Esophagus squamous epithelium (tissue), 5 donors: ENCODE measurements at regions not wholly inside any gene's neighbourhood (a gene's known extent, or its start where the extent isn't known, plus 50 kb on each side); places are given as distances from the start of the nearest gene placed in this dataset.

Experiments used
- DNase-seq: peaks from one replicate; lab custom pipeline; 2025; lab: John Stamatoyannopoulos, UW
- H3K27ac ChIP-seq, 4 donors: fragments of 200-600 bp; sonication (generic); one replicate each; pipeline ENCODE4 v1.5.1; 2016 to 2019; ENCODE audit warnings: mild to moderate bottlenecking in 1 of 4
- H3K27me3 ChIP-seq, 4 donors: fragments of 200-600 bp; sonication (generic); 1 replicate in 3 of 4; 2 replicates in 1 of 4; pipeline versions ENCODE4 v1.5.1 to v1.6.0; 2017 to 2021; ENCODE audit warnings: antibody characterized with exemption in 1 of 4
- H3K36me3 ChIP-seq, 3 donors: fragments of 200-600 bp; sonication (generic); one replicate each; pipeline ENCODE4 v1.5.1; 2016 to 2019
- H3K4me1 ChIP-seq, 3 donors: fragments of 200-600 bp; sonication (generic); one replicate each; pipeline ENCODE4 v1.5.1; 2017 to 2019
- H3K4me3 ChIP-seq, 4 donors: fragments of 200-600 bp; sonication (generic); 1 replicate in 3 of 4; 2 replicates in 1 of 4; pipeline ENCODE4 v1.5.1; 2016 to 2019; ENCODE audit warnings: mild to moderate bottlenecking in 2 of 4, moderate library complexity in 1 of 4
- H3K9me3 ChIP-seq, 3 donors: fragments of 200-600 bp; sonication (generic); one replicate each; pipeline ENCODE4 v1.5.1; 2016 to 2019
- CTCF ChIP-seq, 6 experiments: fragments of 450-650 bp in 4 of 6; fragments of 200-600 bp in 2 of 6; sonication (generic) in 2 of 6; IDR thresholded peaks; one replicate each; pipeline ENCODE4 v1.5.1; 2016 to 2019; ENCODE audit warnings: antibody characterized with exemption in 6 of 6, mild to moderate bottlenecking in 4 of 6, moderate library complexity in 4 of 6
- POLR2A ChIP-seq, 4 donors: fragments of 450-650 bp; IDR thresholded peaks; one replicate each; pipeline ENCODE4 v1.6.1; 2017; ENCODE audit warnings: antibody characterized with exemption in 4 of 4, mild to moderate bottlenecking in 4 of 4, moderate library complexity in 3 of 4
- WGBS, 2 donors: methylation state at CpG; one replicate each; pipeline ENCODE4 v1.1.5; 2018; 5-methylcytosine and 5-hydroxymethylcytosine counted together
- intact Hi-C: fragments of 100-400 bp; cut with DNase I; formaldehyde crosslinking; loops from one replicate; pipeline ENCODE4 v1.15.0; 2022
- donor health status: DM: yes; HTN: yes; CAD: no.

GRCh38 chr7:19930051-19930450 is 156.6 kb upstream of the TMEM196 start:
- TF ChIP-seq CTCF (IDR thresholded peaks at IDR 0.05) (no peak), POLR2A (IDR thresholded peaks at IDR 0.05) (no peak)
- 15 to 48% methylated on average over 1 of the region's 1 CpG for WGBS, 2 donors

GRCh38 chr7:19928247-19928646 is 154.8 kb upstream of the TMEM196 start:
- Histone ChIP-seq H3K27me3 (no peaks in the 10 kb centered on the region), H3K4me3 (no peak overlapping the region), H3K27ac (no peak overlapping the region), H3K36me3 (no peaks in the 10 kb centered on the region), H3K4me1 (no peaks in the 10 kb centered on the region), H3K9me3 (no peaks in the 10 kb centered on the region)
- intact Hi-C loops = no loop called here
- TF ChIP-seq POLR2A (IDR thresholded peaks at IDR 0.05) (no peak), CTCF (IDR thresholded peaks at IDR 0.05) (no peak)
- DNase-seq = no peak

More at GRCh38 chr7:19930051-19930450, 156.6 kb upstream of the TMEM196 start:
- H3K4me1 ChIP-seq = no peaks in the 10 kb centered on the region
- peaks cover 0 to 5% (median 0%) of the 10 kb centered on the region in 3 donors for H3K9me3 ChIP-seq
- H3K27ac ChIP-seq = no peak overlapping the region
- no peak for DNase-seq
- H3K27me3 ChIP-seq = no peaks in the 10 kb centered on the region
- intact Hi-C loops = no loop called here
- H3K4me3 ChIP-seq = no peak overlapping the region
- H3K36me3 ChIP-seq = no peaks in the 10 kb centered on the region

- no peaks in the 10 kb centered on the region for H3K4me1 ChIP-seq
- no peaks in the 10 kb centered on the region for H3K36me3 ChIP-seq
- intact Hi-C loops = no loop called here
- WGBS, 2 donors = 84 to 86% methylated on average over 7 of the region's 7 CpGs
- TF ChIP-seq POLR2A (IDR thresholded peaks at IDR 0.05) (no peak), CTCF (IDR thresholded peaks at IDR 0.05) (no peak)
- H3K27ac ChIP-seq = peak overlapping the region in 1 of 4 donors; percentile 45
- no peak for DNase-seq
- H3K27me3 ChIP-seq = no peaks in the 10 kb centered on the region
- no peak overlapping the region for H3K4me3 ChIP-seq
- no peaks in the 10 kb centered on the region for H3K9me3 ChIP-seq
Measured at GRCh38 chr7:19920705-19921104, 147.3 kb upstream of the TMEM196 start.

GRCh38 chr7:19920166-19920565 is 146.7 kb upstream of the TMEM196 start:
- TF ChIP-seq CTCF (IDR thresholded peaks at IDR 0.05) = no peak
- H3K4me1 ChIP-seq = no peaks in the 10 kb centered on the region
- no peaks in the 10 kb centered on the region for H3K36me3 ChIP-seq
- WGBS, 2 donors = 30 to 36% methylated on average over 6 of the region's 6 CpGs
- no peaks in the 10 kb centered on the region for H3K9me3 ChIP-seq
- H3K27ac ChIP-seq = peak overlapping the region in 3 of 4 donors; percentile 2 to 45 (median 17)
- H3K4me3 ChIP-seq = no peak overlapping the region
- H3K27me3 ChIP-seq = no peaks in the 10 kb centered on the region
- intact Hi-C loops = no loop called here
- DNase-seq = no peak

- intact Hi-C loops = no loop called here
- H3K4me1 ChIP-seq = no peaks in the 10 kb centered on the region
- WGBS, 2 donors = 41 to 42% methylated on average over 6 of the region's 6 CpGs
- no peak overlapping the region for H3K4me3 ChIP-seq
- no peaks in the 10 kb centered on the region for H3K27me3 ChIP-seq
- no peaks in the 10 kb centered on the region for H3K9me3 ChIP-seq
- no peaks in the 10 kb centered on the region for H3K36me3 ChIP-seq
- TF ChIP-seq CTCF (IDR thresholded peaks at IDR 0.05) = no peak
- TF ChIP-seq POLR2A (IDR thresholded peaks at IDR 0.05) = no peak
- H3K27ac ChIP-seq = peak overlapping the region in 3 of 4 donors; percentile 2 to 51 (median 17)
- DNase-seq = no peak
Measured at GRCh38 chr7:19919261-19920095, 146.1 kb upstream of the TMEM196 start.
